NCI-H1694 treated with DMSO at 0.1 percent for 48 hours (cell line): ENCODE measurements at regions not wholly inside any gene's neighbourhood (a gene's known extent, or its start where the extent isn't known, plus 50 kb on each side); places are given as distances from the start of the nearest gene placed in this dataset.

Experiments
- DNase-seq: peaks from one replicate; lab custom pipeline; 2025; lab: John Stamatoyannopoulos, UW

DNA sequence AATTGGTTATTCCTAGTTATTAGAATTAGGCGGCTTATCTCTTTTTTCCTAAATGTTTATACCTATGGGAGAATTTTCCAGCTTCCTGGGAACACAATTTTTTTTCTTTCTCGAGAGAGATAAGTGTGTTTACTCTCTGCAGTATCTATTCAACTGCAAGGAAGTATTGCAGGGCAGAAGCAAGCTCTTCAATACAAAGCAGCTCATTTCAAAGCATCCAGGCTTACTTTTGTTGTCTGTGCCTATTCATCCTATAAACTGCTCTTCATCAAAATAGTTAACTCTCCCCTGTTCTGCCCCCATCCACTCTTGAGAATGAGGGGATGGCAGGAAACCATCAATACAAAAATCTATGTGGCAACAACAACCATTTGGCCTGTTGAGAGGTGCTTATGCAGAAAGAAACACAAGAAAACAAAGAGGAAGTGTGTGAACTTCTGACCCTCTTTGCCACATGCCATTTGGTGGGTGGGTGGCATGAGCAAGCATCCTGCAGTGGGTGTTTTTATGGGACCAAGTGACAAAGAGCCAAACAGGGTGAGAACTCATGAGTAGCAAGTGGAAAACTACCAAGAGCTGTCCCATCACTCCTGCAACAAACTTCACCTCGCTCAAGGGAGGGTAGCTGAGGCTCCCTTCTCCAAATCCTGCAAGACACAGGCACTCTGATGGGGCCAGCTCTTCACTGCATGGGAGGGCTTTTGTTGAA lies 50.6 kb upstream of the MRPS6 start:
- no peak for DNase-seq

DNA sequence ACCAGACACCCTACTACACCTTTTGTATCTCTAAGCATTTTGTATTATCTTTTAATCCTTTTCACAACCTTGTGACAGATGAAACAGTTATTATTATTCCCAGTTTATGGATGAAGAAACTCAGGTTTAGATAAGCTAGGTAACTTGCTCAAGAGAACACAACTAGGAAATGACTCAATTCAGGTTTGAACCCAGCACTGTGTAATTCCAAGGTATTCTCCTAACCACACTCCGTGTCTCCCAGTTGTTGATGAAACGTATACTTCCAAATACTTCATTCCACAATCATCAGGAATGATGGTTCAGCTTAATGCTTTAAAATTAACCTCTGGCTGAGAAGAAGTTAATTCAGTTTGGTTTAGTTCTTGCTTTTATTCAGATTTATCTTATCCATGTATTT lies 51.7 kb upstream of the MRPS6 start:
- no peak for DNase-seq

DNA sequence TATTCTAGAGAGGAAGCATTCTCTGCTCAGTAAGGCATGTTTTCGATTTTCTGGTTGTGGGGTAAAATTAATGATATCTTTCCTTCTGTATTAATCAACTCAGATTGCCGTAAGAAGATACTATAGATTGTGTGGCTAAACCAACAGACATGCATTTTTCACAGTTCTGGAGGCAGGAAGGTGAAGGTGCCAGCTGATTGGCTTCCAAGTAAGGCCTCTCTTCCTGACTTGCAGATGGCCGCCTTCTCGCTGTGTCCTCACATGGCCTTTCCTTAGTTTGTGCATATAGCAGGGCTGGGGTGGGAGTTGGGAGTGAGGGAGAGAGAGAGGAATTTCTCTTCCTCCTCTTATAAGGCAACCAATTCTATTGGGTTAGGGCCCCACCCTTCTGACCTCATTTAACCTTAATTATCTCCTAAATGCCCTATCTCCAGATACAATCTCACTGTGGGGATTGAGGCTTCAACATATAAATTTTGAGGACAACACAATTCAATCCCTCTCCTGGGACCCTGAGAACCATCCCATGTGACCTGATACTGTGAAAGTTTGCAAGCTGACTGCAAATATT lies 52.3 kb upstream of the MRPS6 start:
- DNase-seq = peak; percentile 38

DNA sequence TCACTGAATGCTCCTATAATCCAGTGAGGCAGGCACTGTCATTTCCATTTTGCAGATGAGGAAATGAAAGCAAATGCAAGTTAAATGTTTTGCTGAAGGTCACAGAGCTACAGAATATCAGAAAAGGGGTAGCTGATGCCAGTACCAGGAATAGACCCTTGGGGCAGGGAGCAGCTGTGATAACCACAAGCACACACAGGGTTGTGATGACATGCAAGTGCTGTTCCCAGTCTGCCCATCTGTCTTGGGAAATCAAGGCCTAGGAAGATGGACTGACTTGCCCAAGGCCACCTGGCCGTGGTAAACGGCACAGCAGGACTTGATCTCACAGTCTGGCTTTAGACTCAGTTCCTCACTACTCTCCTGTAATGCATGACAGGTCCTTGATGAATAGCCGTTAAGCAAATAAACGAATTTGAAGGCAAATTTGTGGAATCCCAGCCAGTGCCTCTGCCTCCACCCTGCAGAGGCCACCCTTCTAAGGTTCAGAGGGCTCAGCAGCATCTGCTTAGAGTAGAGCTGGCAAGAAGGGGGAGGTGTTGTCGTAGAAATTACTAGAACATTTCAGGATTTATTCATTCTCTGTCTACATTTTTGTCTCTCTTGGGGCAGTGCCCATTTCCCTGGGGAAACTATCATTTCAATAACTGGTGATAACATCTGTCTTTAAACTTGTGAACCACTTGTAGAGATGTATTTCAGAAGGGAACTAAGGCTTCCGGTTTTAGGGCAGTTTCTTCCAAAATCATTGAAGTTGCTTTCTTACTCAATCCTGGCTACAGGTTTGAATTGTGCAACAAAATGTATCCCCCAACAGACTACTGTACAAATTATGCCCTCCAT lies 53.2 kb upstream of the MRPS6 start:
- peak; percentile 99 for DNase-seq

DNA sequence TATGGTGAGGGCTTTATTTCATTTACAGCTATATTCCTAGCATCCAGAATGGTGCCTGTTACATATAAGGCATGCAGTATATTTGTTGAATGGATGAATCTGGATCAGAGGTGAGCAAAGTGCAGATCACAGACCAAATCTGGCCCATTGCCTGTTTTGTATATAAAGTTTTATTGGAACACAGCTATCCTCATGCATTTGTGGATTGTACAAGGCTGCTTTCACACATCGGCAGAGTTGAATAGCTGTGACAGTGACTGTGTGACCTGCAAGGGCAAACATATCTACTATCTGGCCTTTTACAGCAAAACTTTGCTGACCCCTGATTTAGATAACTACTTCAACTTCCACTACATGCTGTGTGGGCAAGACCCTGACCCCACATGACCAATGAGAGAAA lies 54.0 kb upstream of the MRPS6 start:
- no peak for DNase-seq

DNA sequence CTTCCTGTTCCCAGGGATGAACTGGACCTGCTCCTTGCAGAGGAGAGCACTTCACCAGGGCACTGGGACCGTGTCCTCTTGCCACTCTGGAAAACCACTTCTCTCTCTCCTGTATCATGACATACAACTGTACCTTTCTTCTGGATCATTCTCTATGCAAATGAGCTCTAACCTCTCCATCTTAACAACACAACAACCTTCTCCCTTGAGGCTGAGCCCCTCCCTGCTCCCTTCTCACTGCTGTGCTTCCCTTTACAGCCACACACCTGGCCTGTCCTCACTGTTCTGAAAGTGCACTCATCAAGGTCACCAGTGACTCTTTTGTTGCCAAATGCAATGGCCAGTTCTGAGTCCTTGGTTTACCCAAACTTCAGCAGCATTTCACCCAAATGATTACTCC lies 54.5 kb upstream of the MRPS6 start:
- DNase-seq = no peak

DNA sequence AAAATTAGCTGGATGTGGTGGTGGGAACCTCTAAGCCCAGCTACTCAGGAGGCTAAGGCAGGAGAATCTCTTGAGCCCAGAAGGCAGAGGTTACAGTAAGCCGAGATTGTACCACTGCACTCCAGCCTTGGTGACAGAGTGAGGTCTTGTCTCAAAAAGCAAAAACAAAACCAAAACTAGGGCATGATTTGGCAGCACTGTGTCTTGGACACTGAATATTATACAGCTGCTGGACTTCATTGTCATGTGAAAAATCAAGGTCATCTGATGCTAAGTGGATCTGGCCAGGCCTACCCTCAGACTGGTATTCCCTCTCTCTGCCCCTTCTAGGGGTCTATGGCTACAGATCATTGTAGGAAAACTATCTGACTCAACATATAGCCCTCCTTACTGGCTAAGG lies 55.2 kb upstream of the MRPS6 start:
- no peak for DNase-seq

DNA sequence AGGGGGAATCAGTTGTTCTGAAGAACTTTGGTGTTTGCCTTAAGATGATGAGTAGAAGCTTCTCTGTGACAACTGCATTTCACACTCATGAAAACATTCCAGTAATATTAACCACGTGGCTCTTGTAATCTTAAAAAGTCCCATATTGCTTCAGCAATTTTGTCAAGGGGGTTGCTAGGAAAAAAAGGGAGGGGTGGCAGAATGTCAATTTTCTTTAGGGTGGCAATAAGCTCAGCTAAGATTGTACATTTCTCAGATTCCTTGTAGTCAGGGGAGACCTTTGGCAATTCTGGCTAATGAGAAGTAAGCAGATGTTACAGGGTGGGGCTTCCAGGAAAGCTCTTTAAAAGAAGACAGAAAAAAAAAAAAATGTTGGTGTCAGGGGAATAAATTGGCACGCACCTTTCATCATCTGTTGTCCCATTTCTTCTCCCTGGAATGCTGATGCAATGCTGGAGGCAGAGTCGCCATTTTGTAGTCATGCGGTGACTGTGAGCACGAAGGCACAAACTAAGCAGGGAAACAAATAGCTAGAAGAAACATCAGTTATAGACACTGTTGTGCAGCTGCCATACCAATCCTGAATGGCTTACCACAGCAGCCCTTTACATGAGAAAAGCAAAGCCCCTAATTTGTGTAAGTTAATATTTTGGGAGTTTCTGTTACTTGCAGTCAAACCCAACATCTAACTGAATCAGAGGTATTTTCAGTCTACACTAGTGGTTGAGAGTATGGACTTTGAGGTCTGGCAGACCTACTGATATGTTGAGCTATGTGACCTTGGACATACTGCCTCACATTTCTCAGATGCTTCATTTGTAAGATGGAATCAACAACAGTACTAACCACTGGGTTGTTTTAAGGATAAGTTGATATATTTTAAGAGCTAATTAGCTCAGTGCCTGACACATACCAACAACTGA lies 56.1 kb upstream of the MRPS6 start:
- peak; percentile 27 for DNase-seq

DNA sequence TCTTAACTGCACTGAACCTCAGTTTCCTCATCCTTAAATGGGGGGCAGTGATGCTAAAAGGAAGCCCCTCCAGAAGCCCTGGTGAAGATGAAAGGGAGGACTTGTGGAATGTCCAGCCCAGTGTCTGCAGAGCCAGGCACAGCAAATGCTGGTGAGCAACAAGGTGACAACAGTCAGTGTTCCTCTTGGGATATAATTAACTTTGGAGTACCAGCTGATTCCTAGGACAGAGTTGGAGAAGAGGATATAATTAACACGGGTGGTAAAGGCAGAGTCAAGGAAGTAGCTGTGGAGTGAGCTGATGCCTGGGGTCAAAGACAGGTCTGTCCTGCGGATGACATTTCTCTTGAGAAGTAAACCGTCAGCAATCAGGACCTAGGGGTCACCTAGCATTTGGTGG lies 60.7 kb upstream of the MRPS6 start:
- DNase-seq = no peak

DNA sequence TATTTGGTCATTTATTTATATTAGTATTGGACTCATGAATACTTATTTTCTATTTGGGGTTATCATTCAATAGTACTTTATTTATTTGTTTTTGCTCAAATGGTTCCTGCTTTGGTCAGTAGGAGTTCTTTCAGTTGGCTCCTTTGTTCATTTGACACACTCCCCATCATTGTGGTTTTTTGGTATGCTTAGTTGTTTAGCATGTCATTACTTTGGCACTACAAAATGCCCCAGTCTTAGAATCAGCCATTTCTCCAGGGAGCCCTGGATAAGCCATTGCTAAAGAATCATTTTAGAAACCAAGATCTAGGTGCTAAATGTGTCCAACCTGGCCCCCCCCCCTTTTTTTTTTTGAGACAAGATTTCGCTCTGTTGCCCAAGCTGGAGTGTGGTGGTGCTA lies 61.7 kb upstream of the MRPS6 start:
- DNase-seq = no peak

DNA sequence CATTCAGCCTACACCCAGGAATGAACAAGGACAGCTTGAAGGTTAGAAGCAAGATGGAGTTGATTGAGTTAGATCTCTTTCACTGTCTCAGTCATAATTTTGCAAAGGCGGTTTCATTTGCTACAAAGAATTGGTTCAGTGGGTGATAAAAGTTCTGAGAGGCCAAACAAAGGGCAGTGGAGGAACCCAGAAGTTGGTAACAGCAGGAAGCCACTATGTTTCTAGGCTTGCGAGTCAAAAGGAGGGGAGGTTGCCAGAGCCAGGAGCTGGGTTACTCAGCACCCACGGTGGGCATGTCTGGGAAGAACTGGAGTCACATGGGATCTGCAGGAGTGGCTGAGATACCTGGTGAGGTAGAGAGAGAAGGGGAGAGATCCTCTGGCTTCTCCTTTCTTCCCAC lies 64.2 kb upstream of the MRPS6 start:
- no peak for DNase-seq

DNA sequence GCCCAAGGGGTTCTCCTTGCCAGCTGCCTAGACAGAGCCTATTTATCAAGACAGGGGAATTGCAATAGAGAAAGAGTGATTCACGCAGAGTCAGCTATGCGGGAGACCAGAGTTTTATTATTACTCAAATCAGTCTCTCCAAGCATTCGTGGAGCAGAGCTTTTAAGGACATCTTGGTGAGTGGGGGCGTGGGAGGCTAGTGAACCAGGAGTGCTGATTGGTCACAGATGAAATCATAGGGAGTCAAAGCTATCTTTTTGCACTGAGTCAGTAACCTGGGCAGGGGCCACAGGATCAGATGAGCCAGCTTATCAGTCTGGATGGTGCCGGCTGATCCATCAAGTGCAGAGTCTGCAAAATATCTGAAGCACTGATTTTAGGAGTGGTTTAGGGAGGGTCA lies 64.8 kb upstream of the MRPS6 start:
- no peak for DNase-seq

DNA sequence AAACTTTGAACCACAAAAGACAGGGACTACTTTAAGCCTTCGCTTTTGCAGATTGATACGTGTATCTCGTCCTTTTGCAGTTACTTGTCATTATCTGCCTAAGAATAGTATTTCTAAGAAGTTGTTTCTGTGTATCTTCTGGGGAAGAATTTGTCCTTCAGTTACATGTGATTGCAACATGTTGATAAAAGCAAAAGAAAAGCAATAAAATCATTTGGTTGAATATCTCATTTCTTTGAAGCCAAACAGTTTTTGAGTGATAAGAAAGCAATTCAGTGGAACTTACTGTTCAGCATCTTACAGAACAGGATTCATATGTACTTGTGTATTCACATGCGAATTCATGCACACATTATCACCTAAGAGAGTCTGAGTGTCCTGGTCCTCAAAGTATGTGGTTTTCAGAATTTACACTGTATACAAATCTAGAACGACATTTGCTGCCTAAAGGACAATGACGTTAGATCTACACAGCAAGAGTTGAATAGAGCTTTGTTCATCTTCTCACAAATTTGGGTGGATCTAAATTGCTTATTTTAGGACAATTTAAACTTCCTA lies 66.7 kb upstream of the MRPS6 start:
- no peak for DNase-seq

DNA sequence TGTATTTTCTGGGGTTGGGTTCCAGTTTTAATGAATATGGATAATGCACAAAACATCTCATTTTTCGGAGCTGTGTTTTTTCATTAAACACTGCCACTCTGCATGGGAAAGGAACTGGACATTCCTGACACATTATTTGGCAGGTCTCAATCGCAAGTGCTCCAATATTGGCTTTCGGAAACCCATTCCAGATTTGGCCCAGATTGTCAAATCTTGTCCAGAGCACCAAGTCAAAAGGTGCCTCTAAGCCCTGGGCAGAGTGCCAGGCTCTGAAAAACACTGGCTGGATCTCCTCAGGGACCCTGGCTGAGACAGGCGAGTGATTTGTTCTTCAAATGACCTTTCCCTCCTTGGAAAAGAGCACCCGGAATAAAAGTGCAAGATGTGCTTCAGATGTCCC lies 68.4 kb upstream of the MRPS6 start:
- DNase-seq = no peak

DNA sequence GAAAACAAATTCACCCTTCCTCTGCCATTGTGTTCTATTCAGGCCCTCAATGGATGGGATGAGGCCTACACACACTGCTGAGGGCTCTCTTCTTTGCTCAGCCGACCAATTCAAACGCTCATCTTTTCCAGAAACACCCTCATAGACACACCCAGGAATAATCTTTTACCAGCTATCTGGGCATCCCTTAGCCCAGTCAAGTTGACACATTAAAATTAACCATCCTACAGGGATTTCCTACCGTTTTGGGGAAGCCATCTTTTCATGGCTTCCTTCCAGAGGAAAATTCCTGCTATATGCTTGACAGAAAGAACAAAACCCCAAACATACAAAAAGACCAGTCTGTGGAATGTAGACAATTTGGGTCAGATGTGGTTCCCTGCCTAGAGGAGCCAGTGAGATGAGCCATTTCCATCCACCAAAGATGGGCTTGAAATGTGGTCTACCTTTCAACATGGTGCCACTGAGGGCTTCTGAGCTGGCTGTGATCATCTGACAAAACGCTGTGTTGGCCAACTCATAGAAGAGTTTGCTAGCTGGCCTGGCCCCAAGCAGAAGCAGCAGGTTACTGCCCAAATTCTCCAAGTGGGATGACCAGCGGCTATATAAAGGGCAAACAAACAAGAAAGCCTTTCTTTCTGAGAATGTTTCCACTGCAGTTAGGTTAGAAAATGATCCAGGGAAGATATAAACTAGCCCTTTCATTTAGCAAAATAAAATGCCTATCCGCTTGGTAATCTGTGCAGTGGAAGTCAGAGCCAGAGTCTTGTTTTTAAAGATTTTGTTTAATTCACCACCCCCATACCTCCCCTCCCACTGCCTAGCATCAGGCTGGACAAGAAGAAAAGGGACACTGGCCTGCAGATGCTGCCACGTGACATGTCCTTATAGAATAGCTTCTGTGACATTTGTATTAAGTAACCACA lies 69.1 kb upstream of the MRPS6 start:
- no peak for DNase-seq

DNA sequence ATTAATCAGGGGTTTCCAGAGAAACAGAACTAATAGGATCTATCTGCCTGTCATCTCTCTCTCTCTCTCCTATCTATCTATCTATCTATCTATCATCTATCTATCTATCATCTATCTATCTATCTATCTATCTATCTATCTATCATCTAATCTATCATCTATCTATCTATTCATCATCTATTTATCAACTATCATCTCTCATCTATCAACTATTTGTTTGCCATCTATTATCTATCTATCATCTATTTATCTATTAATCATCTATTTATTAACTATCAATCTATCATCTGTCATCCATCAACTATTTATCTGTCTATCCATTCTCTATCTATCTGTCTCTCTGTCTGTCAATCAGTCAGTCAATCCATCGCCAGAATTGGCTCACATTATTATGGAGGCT lies 70.0 kb upstream of the MRPS6 start:
- DNase-seq = no peak

DNA sequence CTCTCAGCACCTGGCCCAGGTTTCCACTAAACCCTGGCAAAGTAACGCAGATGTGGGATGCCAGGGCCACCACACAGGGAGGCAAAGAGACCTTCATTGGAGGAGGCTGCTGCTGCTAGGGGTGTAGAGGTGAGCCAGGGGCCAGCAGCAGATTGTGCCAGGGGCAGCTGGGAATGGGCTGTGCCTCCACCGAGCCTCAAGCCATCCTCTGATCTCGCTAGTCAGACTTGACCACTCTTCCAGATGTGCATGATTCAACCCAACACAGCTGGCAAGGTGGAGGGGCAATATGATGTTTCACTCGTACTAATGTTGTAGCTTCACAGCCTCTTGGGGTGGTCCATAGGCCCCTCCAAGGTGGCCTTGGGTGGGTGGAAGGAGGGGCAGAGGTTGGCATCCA lies 73.0 kb upstream of the MRPS6 start:
- no peak for DNase-seq

DNA sequence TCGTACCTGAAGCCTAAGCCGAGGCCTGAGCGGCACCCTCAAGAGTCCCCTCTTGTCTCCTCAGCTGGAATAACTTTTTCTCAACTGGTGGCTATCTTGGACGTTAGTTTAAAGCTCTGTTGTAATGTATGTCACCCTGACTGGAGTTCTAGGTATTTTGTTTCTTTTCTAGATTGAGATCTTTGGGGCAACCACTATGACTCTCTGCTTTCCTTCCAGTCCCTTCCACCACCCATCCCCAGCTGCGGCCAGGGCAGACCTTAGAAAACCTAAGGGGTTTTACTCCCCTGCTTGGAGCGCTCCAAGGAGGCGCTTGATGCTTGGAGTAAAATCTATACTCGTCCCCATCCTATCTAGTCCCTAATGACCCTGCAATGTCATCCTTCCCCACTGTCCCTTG lies 74.6 kb upstream of the MRPS6 start:
- DNase-seq = no peak

DNA sequence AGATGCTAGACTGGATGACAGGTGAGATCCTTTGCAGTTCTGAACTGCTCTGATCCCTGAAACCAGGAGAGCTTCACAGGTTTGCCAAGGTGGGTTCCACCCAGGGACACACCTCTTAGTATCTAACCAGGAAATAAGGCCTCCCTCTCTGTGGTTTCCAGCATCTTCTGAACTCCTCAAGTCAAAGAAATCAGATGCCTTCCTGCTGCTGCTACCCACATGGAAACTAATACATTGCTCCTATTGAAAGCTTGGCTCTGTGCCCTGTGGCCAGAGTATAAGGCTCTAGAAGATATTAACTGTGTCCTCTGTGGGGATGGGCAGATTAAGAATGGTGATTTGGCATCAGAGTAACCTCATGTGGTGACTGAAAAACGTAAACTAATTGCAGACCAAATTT lies 75.0 kb upstream of the MRPS6 start:
- DNase-seq = no peak

DNA sequence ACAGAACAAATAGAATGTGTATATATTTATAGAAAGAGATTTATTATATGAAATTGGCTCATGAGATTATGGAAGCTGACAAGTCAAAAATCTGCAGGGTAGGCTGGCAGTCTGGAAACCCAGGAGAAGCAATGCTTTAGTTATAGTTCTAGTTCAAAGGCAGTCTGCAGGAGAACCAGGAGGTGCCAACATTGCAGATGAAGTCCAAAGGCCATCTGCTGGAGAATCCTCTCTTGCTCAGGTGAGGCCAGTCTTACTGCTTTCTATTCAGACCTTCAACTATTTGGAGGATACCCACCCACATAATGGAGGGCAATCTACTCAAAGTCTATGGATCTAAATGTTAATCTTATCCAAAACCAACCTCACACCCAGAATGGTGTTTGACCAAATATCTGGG lies 75.9 kb upstream of the MRPS6 start:
- no peak for DNase-seq

DNA sequence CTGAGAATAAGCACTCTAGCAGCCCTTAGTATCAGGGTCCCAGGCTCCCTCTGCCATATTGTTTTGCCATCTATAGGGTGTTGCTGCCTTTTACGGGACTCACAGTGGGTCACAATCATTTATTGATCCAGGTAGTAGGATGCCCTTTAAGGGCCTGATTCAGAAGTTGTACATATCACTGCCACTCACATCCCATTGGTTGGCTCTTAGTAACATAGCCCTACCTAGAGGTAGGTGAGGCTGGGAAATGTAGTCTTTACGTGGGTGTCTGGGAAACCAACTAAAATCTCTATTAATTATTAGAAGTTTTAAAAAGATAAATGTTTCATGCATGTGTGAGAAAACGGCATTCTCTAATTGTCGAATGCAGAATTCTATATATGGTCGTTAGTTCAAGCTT lies 78.8 kb upstream of the ATP5PO start:
- DNase-seq = no peak
